Peyer's patch (tissue), 4 donors: ENCODE measurements at regions not wholly inside any gene's neighbourhood (a gene's known extent, or its start where the extent isn't known, plus 50 kb on each side); places are given as distances from the start of the nearest gene placed in this dataset.

Source experiments
- DNase-seq, 3 donors: peaks; one replicate each; pipeline ENCODE4 v3.0.0-alpha.2; 2017 to 2019
- H3K27ac ChIP-seq, 4 donors: fragments of 200-600 bp; sonication (generic); one replicate each; pipeline ENCODE4 v1.5.1; 2016 to 2019
- H3K27me3 ChIP-seq, 2 donors: fragments of 200-600 bp; sonication (generic); one replicate each; pipeline ENCODE4 v1.5.1; 2019
- H3K36me3 ChIP-seq, 3 donors: fragments of 200-600 bp; sonication (generic); one replicate each; pipeline ENCODE4 v1.5.1; 2016 to 2019
- H3K4me1 ChIP-seq, 4 donors: fragments of 200-600 bp; sonication (generic); one replicate each; pipeline ENCODE4 v1.5.1; 2016 to 2019
- H3K4me3 ChIP-seq, 4 donors: fragments of 200-600 bp; sonication (generic); 1 replicate in 3 of 4; 2 replicates in 1 of 4; pipeline ENCODE4 v1.5.1; 2016 to 2019; ENCODE audit warnings: mild to moderate bottlenecking in 1 of 4
- H3K9me3 ChIP-seq, 4 donors: fragments of 200-600 bp; sonication (generic); one replicate each; pipeline ENCODE4 v1.5.1; 2016 to 2019; ENCODE audit warnings: mild to moderate bottlenecking in 1 of 4
- CTCF ChIP-seq, 6 experiments: fragments of 450-650 bp in 4 of 6; fragments of 200-600 bp in 2 of 6; sonication (generic) in 1 of 6; IDR thresholded peaks; one replicate each; pipeline ENCODE4 v1.5.1; 2017 to 2019; ENCODE audit warnings: antibody characterized with exemption in 6 of 6, mild to moderate bottlenecking in 3 of 6, moderate library complexity in 1 of 6
- POLR2A ChIP-seq, 2 donors: fragments of 450-650 bp; IDR thresholded peaks; one replicate each; pipeline ENCODE4 v1.5.1; 2017; ENCODE audit warnings: antibody characterized with exemption in 2 of 2, mild to moderate bottlenecking in 2 of 2, moderate library complexity in 2 of 2

GRCh38 chr13:110794209-110794608 is 80.7 kb downstream of the ING1 start:
- Histone ChIP-seq H3K4me1 (no peaks in the 10 kb centered on the region), H3K27ac (no peak overlapping the region)

GRCh38 chr13:110797230-110797877 is 83.9 kb downstream of the ING1 start:
- no peak overlapping the region for H3K27ac ChIP-seq
- TF ChIP-seq CTCF (IDR thresholded peaks at IDR 0.05) (no peak), POLR2A (IDR thresholded peaks at IDR 0.05) (no peak)
- H3K9me3 ChIP-seq: peaks cover 0 to 13% (median 5%) of the 10 kb centered on the region in 4 donors
- H3K27me3 ChIP-seq: no peaks in the 10 kb centered on the region
- no peaks in the 10 kb centered on the region for H3K4me1 ChIP-seq
- H3K4me3 ChIP-seq: no peak overlapping the region
- DNase-seq: no peak
- H3K36me3 ChIP-seq: no peaks in the 10 kb centered on the region

More at GRCh38 chr13:110794209-110794608, 80.7 kb downstream of the ING1 start:
- no peak for DNase-seq
- Histone ChIP-seq H3K4me3 (no peak overlapping the region), H3K27me3 (no peaks in the 10 kb centered on the region), H3K36me3 (no peaks in the 10 kb centered on the region), H3K9me3 (peaks cover 0 to 13% (median 5%) of the 10 kb centered on the region in 4 donors)
- no peak for TF ChIP-seq CTCF (IDR thresholded peaks at IDR 0.05)
- TF ChIP-seq POLR2A (IDR thresholded peaks at IDR 0.05): no peak

- Histone ChIP-seq H3K4me1 (no peaks in the 10 kb centered on the region), H3K9me3 (peaks cover 0 to 7% (median 1%) of the 10 kb centered on the region in 4 donors), H3K4me3 (no peak overlapping the region), H3K27ac (no peak overlapping the region), H3K27me3 (no peaks in the 10 kb centered on the region), H3K36me3 (no peaks in the 10 kb centered on the region)
- DNase-seq: no peak
- TF ChIP-seq CTCF (IDR thresholded peaks at IDR 0.05) (no peak), POLR2A (IDR thresholded peaks at IDR 0.05) (no peak)
These were observed 84.8 kb downstream of the ING1 start for GRCh38 chr13:110798081-110798994.

GRCh38 chr13:110799246-110800236 is 86.0 kb downstream of the ING1 start:
- no peaks in the 10 kb centered on the region for H3K27me3 ChIP-seq
- H3K36me3 ChIP-seq: no peaks in the 10 kb centered on the region
- no peaks in the 10 kb centered on the region for H3K4me1 ChIP-seq
- peak overlapping the region in 1 of 4 donors; percentile 22 for H3K4me3 ChIP-seq
- H3K27ac ChIP-seq: peak overlapping the region in 3 of 4 donors; percentile 25 to 61 (median 38)
- no peaks in the 10 kb centered on the region for H3K9me3 ChIP-seq
- no peak for TF ChIP-seq CTCF (IDR thresholded peaks at IDR 0.05)
- TF ChIP-seq POLR2A (IDR thresholded peaks at IDR 0.05): no peak
- DNase-seq: no peak

GRCh38 chr13:110801044-110801443 is 87.5 kb downstream of the ING1 start:
- no peak for DNase-seq

More at GRCh38 chr13:110801044-110801443, 87.5 kb downstream of the ING1 start:
- Histone ChIP-seq H3K27ac (no peak overlapping the region), H3K4me3 (no peak overlapping the region), H3K4me1 (no peaks in the 10 kb centered on the region), H3K9me3 (no peaks in the 10 kb centered on the region), H3K27me3 (no peaks in the 10 kb centered on the region), H3K36me3 (no peaks in the 10 kb centered on the region)
- TF ChIP-seq POLR2A (IDR thresholded peaks at IDR 0.05) (no peak), CTCF (IDR thresholded peaks at IDR 0.05) (no peak)
